SK-N-SH (cell line): ENCODE measurements at regions not wholly inside any gene's neighbourhood (a gene's known extent, or its start where the extent isn't known, plus 50 kb on each side); places are given as distances from the start of the nearest gene placed in this dataset.
"Not testable (repeated sequence)": the region's sequence is repeated elsewhere in the genome, so short reads cannot be mapped to it uniquely, and the experiment has no call there.

Source experiments
- CTCF ChIA-PET: fragments of 300-600, 350-600 bp; formaldehyde crosslinking; extraction: SDS; loops from one replicate; lab custom pipeline; 2021; lab: Yijun Ruan, JAX
- POLR2A ChIA-PET: fragments of 350-600 bp; sonication (Branson Sonifier 250); formaldehyde crosslinking; extraction: SDS; loops from one replicate; lab custom pipeline; 2020; ENCODE audit warnings: antibody characterized with exemption, inconsistent platforms; lab: Yijun Ruan, JAX
- DNase-seq: peaks from one replicate; pipeline ENCODE4 v3.0.0; 2012
- H2AFZ ChIP-seq: fragments of 200-600 bp; sonication (generic); 2 replicates; pipeline ENCODE4 v1.8.1; 2016; ENCODE audit warnings: antibody characterized with exemption, mild to moderate bottlenecking, low read depth
- H3F3A ChIP-seq: fragments of 200-600 bp; sonication (generic); replicated peaks from 2 replicates; pipeline ENCODE3; 2016; ENCODE audit warnings: antibody characterized with exemption, mild to moderate bottlenecking; ENCODE audit not compliant: insufficient read depth
- H3K27ac ChIP-seq, 2 experiments: fragments of 200-500 bp in 1 of 2; fragments of 200-600 bp in 1 of 2; sonication (Bioruptor generic) in 1 of 2; sonication (generic), shearing (Covaris generic) in 1 of 2; 2 replicates each; pipeline versions ENCODE4 v1.5.1 to v1.6.1; 2014 to 2016; ENCODE audit warnings: low read depth in 2 of 2, inconsistent platforms in 1 of 2, low read length in 1 of 2, mild to moderate bottlenecking in 1 of 2, mixed read lengths in 1 of 2
- H3K27me3 ChIP-seq: fragments of 200-600 bp; sonication (generic), shearing (Covaris generic); 2 replicates; pipeline ENCODE4 v1.6.1; 2016; ENCODE audit warnings: mixed run types; ENCODE audit not compliant: insufficient read depth
- H3K36me3 ChIP-seq, 2 experiments: fragments of 200-500 bp in 1 of 2; fragments of 200-600 bp in 1 of 2; sonication (Bioruptor generic) in 1 of 2; sonication (generic) in 1 of 2; replicated peaks in 1 of 2; 2 replicates each; pipeline versions ENCODE3 to v1.5.1; 2014 to 2016; ENCODE audit warnings: low read length in 1 of 2, mild to moderate bottlenecking in 1 of 2; ENCODE audit not compliant: insufficient read depth in 2 of 2, control insufficient read depth in 1 of 2
- H3K4me1 ChIP-seq, 2 experiments: fragments of 200-500 bp in 1 of 2; fragments of 200-600 bp in 1 of 2; sonication (Bioruptor generic) in 1 of 2; sonication (generic), shearing (Covaris generic) in 1 of 2; 2 replicates each; pipeline versions ENCODE4 v1.5.1 to v1.6.1; 2014 to 2016; ENCODE audit warnings: low read depth in 1 of 2, low read length in 1 of 2, mixed run types in 1 of 2; ENCODE audit not compliant: insufficient read depth in 2 of 2, control insufficient read depth in 1 of 2
- H3K4me2 ChIP-seq: fragments of 200-600 bp; sonication (generic), shearing (Covaris generic); 2 replicates; pipeline ENCODE4 v1.6.1; 2017; ENCODE audit warnings: mixed run types
- H3K4me3 ChIP-seq, 2 experiments: fragments of 200-500 bp in 1 of 2; fragments of 200-600 bp in 1 of 2; sonication (Bioruptor generic) in 1 of 2; sonication (generic), shearing (Covaris generic) in 1 of 2; 2 replicates each; pipeline versions ENCODE4 v1.5.1 to v1.8.1; 2014 to 2016; ENCODE audit warnings: low read depth in 2 of 2, inconsistent platforms in 1 of 2, low read length in 1 of 2, mild to moderate bottlenecking in 1 of 2, mixed read lengths in 1 of 2, moderate library complexity in 1 of 2
- H3K79me2 ChIP-seq: fragments of 200-600 bp; sonication (generic); 2 replicates; pipeline ENCODE4 v1.8.1; 2017; ENCODE audit warnings: mild to moderate bottlenecking; ENCODE audit not compliant: insufficient read depth
- H3K9ac ChIP-seq: fragments of 200-600 bp; sonication (generic); 2 replicates; pipeline ENCODE4 v1.6.1; 2017; ENCODE audit warnings: mixed run types
- H3K9me2 ChIP-seq: fragments of 200-600 bp; sonication (generic); 2 replicates; pipeline ENCODE4 v1.6.1; 2017; ENCODE audit warnings: mixed run types
- H3K9me3 ChIP-seq: fragments of 200-600 bp; sonication (generic); 2 replicates; pipeline ENCODE4 v1.6.1; 2017; ENCODE audit warnings: mixed run types, mild to moderate bottlenecking, moderate library complexity
- H4K20me1 ChIP-seq: fragments of 200-600 bp; sonication (generic); 2 replicates; pipeline ENCODE4 v1.6.1; 2017; ENCODE audit warnings: mild to moderate bottlenecking, mixed run types; ENCODE audit not compliant: insufficient read depth
- GATA2 ChIP-seq: sonication (generic); formaldehyde crosslinking; IDR thresholded peaks from 2 replicates; pipeline ENCODE4 v1.5.0; 2020; ENCODE audit warnings: mild to moderate bottlenecking, missing genetic modification reagents
- NRF1 ChIP-seq: IDR thresholded peaks from 2 replicates; pipeline ENCODE4 v1.6.1; 2012; ENCODE audit warnings: low read depth, mild to moderate bottlenecking, low read length
- RAD21 ChIP-seq: IDR thresholded peaks from 2 replicates; pipeline ENCODE4 v1.6.1; 2012; ENCODE audit warnings: mild to moderate bottlenecking, low read length
- SMC3 ChIP-seq: IDR thresholded peaks from 2 replicates; pipeline ENCODE4 v1.6.1; 2012; ENCODE audit warnings: low read depth, low read length, improper control_type of control experiment
- WGBS: methylation state at CpG from one replicate; pipeline ENCODE4 v1.1.6; 2017; ENCODE audit warnings: low lambda C conversion rate; 5-methylcytosine and 5-hydroxymethylcytosine counted together
- TF ChIP-seq, protein P1 (sequence below): IDR thresholded peaks from 2 replicates; pipeline ENCODE4 v1.6.1; 2012; ENCODE audit warnings: mild to moderate bottlenecking, low read depth, low read length, moderate library complexity
- TF ChIP-seq, protein P2 (sequence below): fragments of 150-350 bp; IDR thresholded peaks from 2 replicates; pipeline ENCODE4 v1.6.1; 2017; ENCODE audit warnings: antibody characterized with exemption, low read length, low read depth, borderline replicate concordance

DNA sequence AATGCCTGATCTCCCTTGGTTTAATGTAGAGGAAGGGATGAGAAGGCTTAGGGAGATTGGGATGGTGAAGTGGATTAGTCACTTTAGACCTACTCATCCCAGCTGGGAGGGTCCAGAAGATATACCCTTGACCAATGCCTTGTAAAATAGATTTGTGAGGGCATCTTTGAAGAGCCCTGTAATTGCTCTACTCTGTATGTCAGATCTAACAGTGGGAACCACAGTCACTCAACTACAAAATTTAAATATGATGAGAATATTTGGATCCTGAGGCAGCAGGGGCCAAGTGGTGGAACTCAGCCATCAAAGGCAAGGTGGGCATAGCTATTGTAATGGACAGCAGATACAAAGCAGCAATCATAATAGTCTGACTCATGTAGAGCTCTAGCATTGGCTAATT, 1272.9 kb upstream of the CITED2 start:
- H3K4me2 ChIP-seq, H3K9me3 ChIP-seq, H3K79me2 ChIP-seq, H3K9me2 ChIP-seq, H2AFZ ChIP-seq, CTCF ChIA-PET, H3K27ac ChIP-seq, H4K20me1 ChIP-seq, H3K4me3 ChIP-seq, H3F3A ChIP-seq, POLR2A ChIA-PET, H3K27me3 ChIP-seq, DNase-seq, H3K4me1 ChIP-seq, H3K9ac ChIP-seq: not testable (repeated sequence)
- H3K36me3 ChIP-seq = peaks cover 32 to 52% of the 10 kb centered on the region in 2 experiments

DNA sequence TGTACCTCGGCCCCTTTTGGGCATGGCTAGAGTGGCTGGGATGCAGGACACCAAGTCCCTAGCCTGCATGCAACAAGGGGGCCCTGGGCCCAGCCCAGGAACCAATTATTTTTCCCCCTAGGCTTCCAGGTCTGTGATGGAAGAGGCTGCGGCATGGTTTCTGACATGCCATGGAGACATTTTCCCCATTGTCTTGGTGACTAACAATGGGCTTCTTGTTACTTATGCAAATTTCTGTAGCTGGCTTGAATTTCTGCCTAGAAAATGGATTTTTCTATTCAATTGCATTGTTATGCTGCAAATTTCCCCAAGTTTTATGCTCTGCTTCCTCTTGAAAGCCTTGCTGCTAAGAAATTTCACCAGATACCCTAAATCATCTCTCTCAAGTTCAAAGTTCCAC, 1269.6 kb upstream of the CITED2 start:
- peaks cover 17% of the 10 kb centered on the region; the same call in 1 of the 2 replicates for H3K79me2 ChIP-seq
- no peak overlapping the region for H2AFZ ChIP-seq
- no peaks in the 10 kb centered on the region for H4K20me1 ChIP-seq
- H3K27me3 ChIP-seq = no peaks in the 10 kb centered on the region
- peaks cover 28 to 52% of the 10 kb centered on the region in 2 experiments for H3K36me3 ChIP-seq
- no peaks in the 10 kb centered on the region for H3K9me2 ChIP-seq
- peaks cover 0 to 4% of the 10 kb centered on the region in 2 experiments; a peak in 1 of 4 replicates for H3K4me1 ChIP-seq
- H3K4me3 ChIP-seq = no peak overlapping the region
- CTCF ChIA-PET = no interaction called here
- POLR2A ChIA-PET = no interaction called here
- TF ChIP-seq SMC3 (no peak), RAD21 (no peak), NRF1 (no peak), GATA2 (CRISPR knock-in tag) (no peak)
- TF ChIP-seq, protein P1, sequence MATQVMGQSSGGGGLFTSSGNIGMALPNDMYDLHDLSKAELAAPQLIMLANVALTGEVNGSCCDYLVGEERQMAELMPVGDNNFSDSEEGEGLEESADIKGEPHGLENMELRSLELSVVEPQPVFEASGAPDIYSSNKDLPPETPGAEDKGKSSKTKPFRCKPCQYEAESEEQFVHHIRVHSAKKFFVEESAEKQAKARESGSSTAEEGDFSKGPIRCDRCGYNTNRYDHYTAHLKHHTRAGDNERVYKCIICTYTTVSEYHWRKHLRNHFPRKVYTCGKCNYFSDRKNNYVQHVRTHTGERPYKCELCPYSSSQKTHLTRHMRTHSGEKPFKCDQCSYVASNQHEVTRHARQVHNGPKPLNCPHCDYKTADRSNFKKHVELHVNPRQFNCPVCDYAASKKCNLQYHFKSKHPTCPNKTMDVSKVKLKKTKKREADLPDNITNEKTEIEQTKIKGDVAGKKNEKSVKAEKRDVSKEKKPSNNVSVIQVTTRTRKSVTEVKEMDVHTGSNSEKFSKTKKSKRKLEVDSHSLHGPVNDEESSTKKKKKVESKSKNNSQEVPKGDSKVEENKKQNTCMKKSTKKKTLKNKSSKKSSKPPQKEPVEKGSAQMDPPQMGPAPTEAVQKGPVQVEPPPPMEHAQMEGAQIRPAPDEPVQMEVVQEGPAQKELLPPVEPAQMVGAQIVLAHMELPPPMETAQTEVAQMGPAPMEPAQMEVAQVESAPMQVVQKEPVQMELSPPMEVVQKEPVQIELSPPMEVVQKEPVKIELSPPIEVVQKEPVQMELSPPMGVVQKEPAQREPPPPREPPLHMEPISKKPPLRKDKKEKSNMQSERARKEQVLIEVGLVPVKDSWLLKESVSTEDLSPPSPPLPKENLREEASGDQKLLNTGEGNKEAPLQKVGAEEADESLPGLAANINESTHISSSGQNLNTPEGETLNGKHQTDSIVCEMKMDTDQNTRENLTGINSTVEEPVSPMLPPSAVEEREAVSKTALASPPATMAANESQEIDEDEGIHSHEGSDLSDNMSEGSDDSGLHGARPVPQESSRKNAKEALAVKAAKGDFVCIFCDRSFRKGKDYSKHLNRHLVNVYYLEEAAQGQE = no peak
- 21% methylated on average over 2 of the region's 2 CpGs for WGBS
- DNase-seq = no peak
- H3F3A ChIP-seq = peaks cover 2% of the 10 kb centered on the region
- H3K4me2 ChIP-seq = no peak overlapping the region
- H3K9me3 ChIP-seq = peaks cover 6% of the 10 kb centered on the region; the same call in 1 of the 2 replicates
- no peak overlapping the region for H3K9ac ChIP-seq
- no peak overlapping the region for H3K27ac ChIP-seq

DNA sequence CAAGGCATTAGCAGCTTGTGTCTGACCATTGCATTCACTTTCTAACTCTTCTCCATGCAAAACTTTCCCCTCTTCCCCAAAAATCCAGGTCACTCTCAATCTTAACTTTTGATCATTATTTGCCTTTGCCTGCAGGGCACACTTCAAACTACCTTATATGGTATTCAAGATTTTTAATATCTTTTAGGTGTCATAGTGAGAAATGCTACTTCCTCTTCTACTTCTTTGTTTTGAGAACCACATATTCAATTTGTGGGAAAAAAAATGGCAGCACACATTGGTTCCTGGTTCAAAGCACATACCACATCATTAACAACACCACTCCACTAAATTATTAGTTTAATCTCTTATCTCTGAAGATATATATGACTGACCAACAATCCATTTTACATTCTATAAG, 1267.0 kb upstream of the CITED2 start:
- Histone ChIP-seq H3K36me3 (peaks cover 13 to 28% of the 10 kb centered on the region in 2 experiments), H2AFZ (no peak overlapping the region), H3K4me2 (no peak overlapping the region), H3K9me2 (no peaks in the 10 kb centered on the region), H3K79me2 (peaks cover 27% of the 10 kb centered on the region), H4K20me1 (no peaks in the 10 kb centered on the region), H3K4me1 (peaks cover 0 to 12% of the 10 kb centered on the region in 2 experiments; a peak in 2 of 4 replicates), H3K27ac (no peak overlapping the region), H3K27me3 (no peaks in the 10 kb centered on the region), H3K4me3 (no peak overlapping the region), H3K9ac (no peak overlapping the region), H3F3A (peaks cover 8% of the 10 kb centered on the region), H3K9me3 (no peaks in the 10 kb centered on the region; the same call in 1 of the 2 replicates)
- CTCF ChIA-PET = no interaction called here
- TF ChIP-seq, protein P2, sequence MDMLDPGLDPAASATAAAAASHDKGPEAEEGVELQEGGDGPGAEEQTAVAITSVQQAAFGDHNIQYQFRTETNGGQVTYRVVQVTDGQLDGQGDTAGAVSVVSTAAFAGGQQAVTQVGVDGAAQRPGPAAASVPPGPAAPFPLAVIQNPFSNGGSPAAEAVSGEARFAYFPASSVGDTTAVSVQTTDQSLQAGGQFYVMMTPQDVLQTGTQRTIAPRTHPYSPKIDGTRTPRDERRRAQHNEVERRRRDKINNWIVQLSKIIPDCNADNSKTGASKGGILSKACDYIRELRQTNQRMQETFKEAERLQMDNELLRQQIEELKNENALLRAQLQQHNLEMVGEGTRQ = no peak
- no peak for DNase-seq
- POLR2A ChIA-PET = no interaction called here
